IPS DF 6.9 (cell line): ENCODE measurements at regions not wholly inside any gene's neighbourhood (a gene's known extent, or its start where the extent isn't known, plus 50 kb on each side); places are given as distances from the start of the nearest gene placed in this dataset.

ENCODE experiments used
- DNase-seq: peaks from one replicate; pipeline ENCODE4 v3.0.0-alpha.2; 2013; ENCODE audit warnings: low read depth, low spot score
- H3K27ac ChIP-seq: one replicate; pipeline ENCODE4 v1.5.1; 2013; ENCODE audit warnings: low read length, control low read depth
- H3K27me3 ChIP-seq: 2 replicates; pipeline ENCODE4 v1.6.1; 2013; ENCODE audit warnings: mild to moderate bottlenecking, low read length; ENCODE audit not compliant: control insufficient read depth, insufficient read depth
- H3K36me3 ChIP-seq: 2 replicates; pipeline ENCODE4 v1.6.1; 2013; ENCODE audit warnings: low read length; ENCODE audit not compliant: control insufficient read depth, insufficient read depth
- H3K4me1 ChIP-seq: 2 replicates; pipeline ENCODE4 v1.6.1; 2013; ENCODE audit warnings: low read length; ENCODE audit not compliant: control insufficient read depth, insufficient read depth
- H3K4me3 ChIP-seq: 2 replicates; pipeline ENCODE4 v1.5.1; 2013; ENCODE audit warnings: mild to moderate bottlenecking, low read length
- H3K9me3 ChIP-seq: 2 replicates; pipeline ENCODE4 v1.6.1; 2013; ENCODE audit warnings: low read length, inconsistent platforms; ENCODE audit not compliant: control insufficient read depth, insufficient read depth
- WGBS: extraction: QIAGEN DNeasy Blood & Tissue Kit; methylation state at CpG from one replicate; pipeline ENCODE4 v1.1.7; 2013; ENCODE audit warnings: mixed read lengths, missing lambda C conversion rate; ENCODE audit not compliant: insufficient read length, insufficient coverage; 5-methylcytosine and 5-hydroxymethylcytosine counted together

DNA sequence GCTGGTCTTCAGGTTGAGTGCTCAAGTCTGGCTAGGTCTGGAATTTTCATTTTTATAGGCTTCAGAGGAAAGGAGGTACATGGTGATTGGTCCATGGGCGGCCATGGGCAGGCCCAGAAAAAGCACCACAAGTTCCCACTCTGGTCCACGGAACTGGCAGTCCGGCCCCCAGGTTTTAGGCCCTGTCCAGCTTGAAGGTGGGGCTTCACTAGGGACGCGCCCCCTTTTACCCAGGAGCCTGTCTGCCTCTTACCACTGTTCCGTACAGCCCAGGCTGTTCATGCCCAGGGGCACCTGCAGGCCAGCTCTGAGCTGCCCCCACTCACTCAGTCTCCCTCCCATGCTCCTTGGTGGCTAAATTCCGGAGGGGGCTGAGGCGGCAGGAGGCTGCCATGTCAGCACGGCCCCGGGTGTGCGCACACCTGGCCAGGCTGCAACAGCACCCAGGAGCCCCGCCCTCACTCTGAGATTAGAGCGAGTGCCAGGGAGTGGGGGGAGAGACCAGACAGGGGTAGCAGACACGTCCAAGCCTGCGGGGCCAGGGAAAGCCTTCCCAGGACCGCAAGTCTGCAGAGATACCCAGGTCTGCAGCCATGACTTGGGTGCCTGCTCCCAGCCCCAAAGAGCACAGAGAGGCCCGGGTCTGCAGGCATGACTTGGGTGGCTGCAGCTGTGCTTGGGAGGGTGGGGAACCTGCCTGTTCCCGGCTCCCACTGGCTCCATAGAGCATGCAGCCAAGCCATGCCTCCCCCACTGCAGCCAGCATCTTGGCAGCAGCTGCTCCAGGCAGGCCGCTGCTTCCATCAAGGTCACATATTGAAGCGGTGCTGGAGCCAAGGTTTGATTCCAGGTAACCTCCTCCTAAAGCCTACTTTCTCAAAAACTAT is 390.2 kb upstream of the SGCD start:
- no peak overlapping the region for H3K4me3 ChIP-seq
- no peak overlapping the region for H3K27ac ChIP-seq
- no peaks in the 10 kb centered on the region for H3K9me3 ChIP-seq
- H3K36me3 ChIP-seq = no peaks in the 10 kb centered on the region
- DNase-seq = no peak
- WGBS = no CpG with 5 or more reads among the region's 20 CpGs
- no peaks in the 10 kb centered on the region for H3K4me1 ChIP-seq
- H3K27me3 ChIP-seq = no peaks in the 10 kb centered on the region

DNA sequence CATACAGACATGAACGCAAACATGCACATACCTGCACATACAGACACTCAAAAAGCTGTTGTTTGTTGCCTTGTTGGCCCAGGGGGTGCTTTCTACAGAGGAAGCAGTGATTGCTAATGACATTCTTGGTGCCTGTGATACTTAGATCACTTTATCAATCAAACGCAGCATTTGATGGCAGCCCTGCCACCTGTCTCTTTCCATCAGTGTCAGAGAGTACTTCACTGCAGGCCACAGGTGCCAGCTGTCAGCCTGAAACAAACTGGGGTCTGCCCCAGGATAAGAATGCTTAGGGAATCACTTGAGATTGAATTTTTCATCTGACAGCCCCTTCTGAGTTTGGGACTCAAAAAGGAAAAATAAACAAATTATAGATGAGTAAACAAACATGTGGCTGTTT is 388.9 kb upstream of the SGCD start:
- Histone ChIP-seq H3K27ac (no peak overlapping the region), H3K36me3 (no peaks in the 10 kb centered on the region), H3K27me3 (no peaks in the 10 kb centered on the region), H3K4me3 (no peak overlapping the region), H3K9me3 (no peaks in the 10 kb centered on the region), H3K4me1 (no peaks in the 10 kb centered on the region)
- no CpG with 5 or more reads among the region's 2 CpGs for WGBS
- no peak for DNase-seq

DNA sequence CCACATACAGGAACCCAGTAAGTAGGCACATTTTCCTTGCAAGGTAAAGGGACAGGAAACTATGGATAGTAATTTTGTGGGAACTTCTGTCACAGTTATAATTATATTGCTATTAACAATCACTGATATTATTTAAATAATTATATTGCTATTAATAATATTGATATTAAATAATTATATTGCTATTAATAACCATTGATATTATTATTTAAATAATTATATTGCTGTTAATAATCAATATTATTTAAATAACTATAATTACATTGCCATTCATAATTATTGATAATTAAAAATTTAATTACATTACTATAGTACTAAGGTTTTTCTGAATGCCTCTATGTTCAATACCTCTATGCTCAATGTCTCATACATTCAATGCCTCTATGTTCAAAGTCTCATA is 385.6 kb upstream of the SGCD start:
- Histone ChIP-seq H3K36me3 (no peaks in the 10 kb centered on the region), H3K27ac (no peak overlapping the region), H3K4me3 (no peak overlapping the region), H3K9me3 (no peaks in the 10 kb centered on the region), H3K4me1 (no peaks in the 10 kb centered on the region), H3K27me3 (no peaks in the 10 kb centered on the region)
- no peak for DNase-seq

DNA sequence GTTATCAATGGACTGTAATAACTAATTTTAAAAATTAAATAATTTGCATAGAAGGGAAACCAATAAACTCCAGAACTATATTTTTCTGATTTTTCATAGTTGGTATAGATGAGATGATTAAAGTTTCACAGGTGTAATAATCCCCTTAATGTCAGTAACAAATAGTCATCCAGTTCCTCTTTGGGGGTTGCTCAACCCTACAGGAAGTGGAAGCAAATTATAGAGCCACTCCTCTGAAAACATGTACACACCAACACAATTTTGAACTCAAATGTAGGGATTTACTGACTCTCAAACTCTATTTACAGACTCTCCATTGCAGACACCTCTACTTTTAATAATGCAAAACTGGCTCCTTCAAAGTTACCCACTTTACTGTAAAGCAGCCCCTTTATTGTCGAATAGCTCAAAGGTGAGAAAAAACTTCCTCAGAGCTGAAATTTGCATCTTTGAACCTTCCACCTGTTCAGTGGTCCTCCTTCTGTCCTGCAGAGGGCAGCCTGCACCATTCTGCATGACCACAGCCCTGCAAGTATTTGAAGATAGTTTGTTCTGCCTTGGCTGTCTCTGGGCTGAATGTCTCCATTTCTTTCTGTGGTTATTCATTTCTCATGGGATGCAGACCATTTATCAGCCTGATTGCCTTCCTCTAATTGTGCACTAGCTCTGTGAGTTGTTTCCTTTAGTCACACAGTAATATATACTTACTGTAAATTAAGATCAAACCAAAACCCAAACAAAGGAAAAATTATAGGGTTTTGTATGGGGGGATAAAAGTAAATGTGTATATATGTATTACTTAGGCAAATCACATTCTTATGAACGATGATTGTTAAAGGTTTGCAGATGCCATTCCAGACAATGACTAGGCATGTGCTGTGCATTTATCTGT is 383.2 kb upstream of the SGCD start:
- no peak overlapping the region for H3K4me3 ChIP-seq
- WGBS = 100% methylated on average over 1 of the region's 2 CpGs
- H3K4me1 ChIP-seq = no peaks in the 10 kb centered on the region
- H3K9me3 ChIP-seq = no peaks in the 10 kb centered on the region
- no peak overlapping the region for H3K27ac ChIP-seq
- peak; percentile 33 for DNase-seq
- H3K27me3 ChIP-seq = no peaks in the 10 kb centered on the region
- no peaks in the 10 kb centered on the region for H3K36me3 ChIP-seq

DNA sequence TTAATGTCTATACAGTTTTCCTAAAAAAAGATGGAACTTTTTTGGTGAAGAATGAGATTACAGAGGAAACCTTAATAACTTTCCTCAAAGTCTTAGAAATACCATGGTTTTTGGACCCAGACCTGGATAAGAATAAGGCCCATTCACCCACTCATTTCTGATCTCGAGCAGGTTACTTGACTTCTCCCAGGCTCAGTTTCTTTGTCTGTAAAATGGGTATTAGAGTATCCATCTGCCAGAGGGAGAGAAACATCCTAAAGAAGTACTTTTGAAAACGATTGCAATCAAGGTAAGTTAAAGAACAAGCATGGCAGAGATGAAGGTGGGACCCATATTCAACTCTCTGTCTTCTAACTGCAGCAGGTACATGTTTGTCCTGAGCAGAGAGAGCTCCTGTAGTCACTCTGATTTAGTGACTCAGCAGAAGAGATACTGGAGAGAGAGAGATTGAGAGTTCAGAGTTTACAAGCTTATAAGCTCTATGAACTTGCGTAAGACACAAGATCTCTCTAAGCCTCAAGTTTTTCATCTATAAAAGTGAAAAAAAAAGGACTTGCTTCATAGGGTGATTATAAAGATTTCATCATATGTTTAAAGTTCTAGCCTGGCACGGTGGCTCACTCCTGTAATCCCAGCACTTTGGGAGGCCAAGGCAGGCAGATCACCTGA is 379.4 kb upstream of the SGCD start:
- Histone ChIP-seq H3K36me3 (no peaks in the 10 kb centered on the region), H3K27ac (no peak overlapping the region), H3K9me3 (no peaks in the 10 kb centered on the region), H3K4me3 (no peak overlapping the region), H3K4me1 (no peaks in the 10 kb centered on the region; the same call in 1 of the 2 replicates), H3K27me3 (no peaks in the 10 kb centered on the region)
- no CpG with 5 or more reads among the region's 4 CpGs for WGBS
- DNase-seq = no peak

DNA sequence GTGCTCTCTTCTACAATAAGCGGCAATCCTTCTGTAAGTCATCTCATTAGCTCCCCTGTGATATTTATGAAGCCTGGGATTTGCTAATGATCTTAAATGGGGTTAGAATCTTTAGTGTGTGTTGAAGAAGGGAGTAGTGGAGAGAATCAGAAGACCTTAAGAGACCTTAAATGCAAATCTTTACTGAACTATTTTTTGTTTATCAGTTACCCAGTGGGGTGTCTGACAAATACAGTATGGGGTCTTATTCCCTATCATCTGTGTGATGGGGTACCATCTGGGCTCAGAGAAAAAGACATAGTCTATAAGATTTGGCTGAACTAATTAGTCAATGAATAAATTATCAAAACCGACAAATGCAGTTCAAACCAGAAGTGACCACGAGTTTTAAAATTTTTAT is 378.4 kb upstream of the SGCD start:
- no peak overlapping the region for H3K27ac ChIP-seq
- no peak overlapping the region for H3K4me3 ChIP-seq
- H3K27me3 ChIP-seq = no peaks in the 10 kb centered on the region
- no CpG with 5 or more reads among the region's 3 CpGs for WGBS
- no peak for DNase-seq
- H3K9me3 ChIP-seq = no peaks in the 10 kb centered on the region
- no peaks in the 10 kb centered on the region; the same call in 1 of the 2 replicates for H3K4me1 ChIP-seq
- no peaks in the 10 kb centered on the region for H3K36me3 ChIP-seq

DNA sequence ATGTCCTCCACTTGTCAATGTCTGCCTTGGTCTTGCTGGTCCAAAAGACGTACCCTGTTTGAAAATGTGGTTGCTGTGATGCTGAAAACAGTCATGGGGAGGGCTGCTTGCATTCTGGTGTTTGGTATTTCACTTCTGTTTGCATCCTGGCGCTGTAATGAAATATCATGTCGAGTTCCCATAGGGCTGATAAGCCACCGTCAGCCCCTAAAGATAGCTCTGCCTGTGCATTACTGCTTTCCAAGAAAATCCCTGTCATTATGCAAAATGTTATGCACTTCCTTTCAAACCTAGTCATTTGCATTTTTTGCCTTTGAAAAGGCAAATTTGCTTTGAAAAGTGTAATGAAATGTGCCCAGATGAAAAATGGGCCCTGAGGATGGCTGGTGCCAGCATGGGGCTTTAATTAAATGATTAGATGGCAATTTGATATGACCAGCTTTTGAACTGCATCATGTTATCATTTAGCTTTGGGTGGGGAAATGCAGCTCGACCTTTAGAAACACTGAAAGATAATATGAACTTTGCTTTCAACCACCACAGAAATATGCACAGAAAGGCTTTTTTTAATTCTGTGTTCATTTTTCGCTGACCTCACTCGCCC is 374.4 kb upstream of the SGCD start:
- H3K9me3 ChIP-seq = no peaks in the 10 kb centered on the region
- no peak for DNase-seq
- no peak overlapping the region for H3K27ac ChIP-seq
- no CpG with 5 or more reads among the region's 7 CpGs for WGBS
- H3K27me3 ChIP-seq = no peaks in the 10 kb centered on the region
- H3K4me1 ChIP-seq = no peaks in the 10 kb centered on the region; the same call in 1 of the 2 replicates
- no peak overlapping the region for H3K4me3 ChIP-seq
- no peaks in the 10 kb centered on the region for H3K36me3 ChIP-seq

DNA sequence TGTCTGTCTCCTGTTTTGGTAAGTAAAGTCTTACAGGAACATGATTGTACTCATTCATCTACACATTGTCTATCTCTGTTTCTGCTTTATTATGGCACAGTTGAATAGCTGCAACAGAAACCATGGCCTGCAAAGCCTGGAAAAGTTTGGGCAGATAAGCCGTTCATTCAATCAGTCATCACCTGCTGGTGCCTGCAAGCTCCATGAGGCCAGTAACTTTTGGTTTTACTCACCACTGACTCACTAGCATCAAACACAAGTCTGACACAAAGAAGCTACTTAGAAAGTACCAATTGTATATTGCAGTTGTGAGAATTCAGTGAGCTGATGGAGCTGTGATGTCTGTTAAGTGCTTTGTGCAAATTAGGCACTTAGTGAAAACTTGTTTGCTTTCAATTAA is 373.6 kb upstream of the SGCD start:
- no peak overlapping the region for H3K27ac ChIP-seq

DNA sequence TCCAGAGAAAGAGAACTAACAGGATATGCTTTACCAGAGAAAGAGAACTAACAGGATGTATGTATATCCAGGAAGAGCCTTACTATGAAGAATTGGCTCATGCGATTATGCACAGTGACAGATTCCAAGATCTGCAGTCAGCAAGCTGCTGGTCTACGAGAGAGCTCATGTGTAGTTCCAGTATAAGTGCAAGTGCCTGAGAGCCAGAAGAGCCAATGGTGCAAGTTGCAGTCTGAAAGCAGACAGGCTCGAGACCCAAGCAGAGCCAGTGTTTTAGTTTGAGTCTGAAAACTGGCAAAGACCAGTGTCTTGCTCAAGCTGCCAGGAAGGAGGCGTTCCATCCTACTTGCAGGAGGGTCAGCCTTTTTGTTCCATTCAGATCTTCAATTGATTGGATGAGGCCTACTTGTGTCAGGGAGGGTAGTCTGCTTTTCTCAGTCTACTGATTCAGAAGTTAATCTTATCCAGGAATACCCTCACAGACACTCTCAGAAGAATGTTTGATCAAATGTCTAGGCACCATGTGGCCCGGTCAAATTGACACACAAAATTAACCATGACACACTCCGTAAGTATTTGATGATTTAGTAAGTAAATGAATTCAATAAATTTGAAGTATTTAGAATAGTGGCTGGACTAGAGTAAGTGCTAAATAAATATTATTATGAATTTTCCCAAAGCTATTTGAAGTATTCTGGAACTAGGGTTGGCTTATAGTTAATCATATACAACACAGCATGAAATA is 372.1 kb upstream of the SGCD start:
- H3K36me3 ChIP-seq = no peaks in the 10 kb centered on the region
- H3K9me3 ChIP-seq = no peaks in the 10 kb centered on the region
- WGBS = no CpG with 5 or more reads among the region's 6 CpGs
- H3K27me3 ChIP-seq = no peaks in the 10 kb centered on the region
- no peak for DNase-seq
- H3K4me1 ChIP-seq = no peaks in the 10 kb centered on the region; the same call in 1 of the 2 replicates
- H3K27ac ChIP-seq = no peak overlapping the region
- no peak overlapping the region for H3K4me3 ChIP-seq

More for the DNA sequence above, 373.6 kb upstream of the SGCD start:
- Histone ChIP-seq H3K9me3 (no peaks in the 10 kb centered on the region), H3K36me3 (no peaks in the 10 kb centered on the region), H3K4me3 (no peak overlapping the region), H3K4me1 (no peaks in the 10 kb centered on the region; the same call in 1 of the 2 replicates), H3K27me3 (no peaks in the 10 kb centered on the region)
- DNase-seq = no peak
- no CpG with 5 or more reads among the region's 1 CpG for WGBS
